Psoas muscle (tissue), 7 donors: ENCODE measurements at regions not wholly inside any gene's neighbourhood (a gene's known extent, or its start where the extent isn't known, plus 50 kb on each side); places are given as distances from the start of the nearest gene placed in this dataset.

Source experiments
- ATAC-seq, 4 donors: fragments of 200-7000 bp; cut with Tn5 transposase; one replicate each; pipeline ENCODE4 v1.9.1; 2020; ENCODE audit warnings: moderate library complexity in 3 of 4, mild to moderate bottlenecking in 2 of 4
- DNase-seq, 2 donors: peaks; one replicate each; pipeline ENCODE4 v3.0.0-alpha.2; 2020
- H3K27ac ChIP-seq: fragments of 200-600 bp; one replicate; pipeline ENCODE4 v1.8.0; 2022
- H3K27me3 ChIP-seq, 3 donors: fragments of 200-600 bp in 1 of 3; one replicate each; pipeline versions ENCODE4 v1.6.1 to v1.8.0; 2013 to 2022; ENCODE audit warnings: low read length in 2 of 3, mild to moderate bottlenecking in 2 of 3, moderate library complexity in 1 of 3; ENCODE audit not compliant: insufficient read depth in 3 of 3
- H3K36me3 ChIP-seq, 2 donors: fragments of 200-600 bp in 1 of 2; one replicate each; pipeline versions ENCODE4 v1.6.1 to v1.8.0; 2013 to 2022; ENCODE audit warnings: low read depth in 1 of 2, mild to moderate bottlenecking in 1 of 2, moderate library complexity in 1 of 2; ENCODE audit not compliant: insufficient read depth in 1 of 2
- H3K4me1 ChIP-seq: fragments of 200-600 bp; one replicate; pipeline ENCODE4 v1.8.0; 2022
- H3K4me3 ChIP-seq: fragments of 200-600 bp; one replicate; pipeline ENCODE4 v1.8.0; 2022; ENCODE audit warnings: mild to moderate bottlenecking
- H3K9me3 ChIP-seq: fragments of 200-600 bp; one replicate; pipeline ENCODE4 v1.8.0; 2022
- WGBS, 3 donors: extraction: QIAGEN DNeasy Blood & Tissue Kit; methylation state at CpG; one replicate each; pipeline versions ENCODE4 v1.1.6 to v1.1.7; 2013; 5-methylcytosine and 5-hydroxymethylcytosine counted together
- intact Hi-C, 2 donors: fragments of 100-400 bp; cut with DNase I; formaldehyde crosslinking; loops; one replicate each; pipeline versions ENCODE4 v1.11.0 to v1.14.2; 2022
- TF ChIP-seq, protein P1 (sequence below): fragments of 200-600 bp; IDR thresholded peaks from one replicate; pipeline ENCODE4 v1.8.0; 2022; ENCODE audit warnings: antibody characterized with exemption
- donor health status: healthy with polysubstance abuse.
- donor health status: DM: no; HTN: no; CAD: no; lungs with moderate emphysema.
- donor health status: Bipolar disorder and iron deficiency.
- donor health status: healthy.
- donor health status: DM: yes; HTN: yes; CAD: no.
- donor health status: DM: no; HTN: no; CAD: no.
- donor health status: DM: yes; HTN: yes; CAD: no.

DNA sequence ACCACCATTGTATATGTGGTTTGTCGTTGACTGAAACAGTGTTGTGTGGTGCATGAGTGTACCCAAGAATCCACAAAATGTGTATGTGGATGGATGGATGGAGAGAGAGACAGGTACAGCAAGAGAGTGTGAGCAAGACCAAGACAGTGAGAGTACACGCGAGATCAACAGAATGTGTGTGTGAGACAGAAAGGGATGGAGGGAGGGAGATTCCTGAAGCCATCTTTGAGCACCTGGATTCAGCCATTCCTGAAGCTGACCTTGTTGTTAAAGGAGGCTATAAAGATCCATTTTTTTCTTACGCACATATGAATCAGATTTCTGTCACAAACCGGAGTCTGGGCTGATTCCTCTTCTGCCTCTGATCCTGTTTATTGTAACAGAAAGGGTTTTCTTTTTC, 64.1 kb downstream of the TFAP2C start:
- Histone ChIP-seq H3K9me3 (no peaks in the 10 kb centered on the region), H3K4me1 (no peaks in the 10 kb centered on the region), H3K36me3 (no peaks in the 10 kb centered on the region), H3K4me3 (no peak overlapping the region), H3K27me3 (no peaks in the 10 kb centered on the region), H3K27ac (no peak overlapping the region)
- ATAC-seq (no peak), DNase-seq (no peak)
- WGBS, 3 donors: 91 to 96% (median 94%) methylated on average over 5 of the region's 5 CpGs
- intact Hi-C loops: no loop called here
- TF ChIP-seq, protein P1, sequence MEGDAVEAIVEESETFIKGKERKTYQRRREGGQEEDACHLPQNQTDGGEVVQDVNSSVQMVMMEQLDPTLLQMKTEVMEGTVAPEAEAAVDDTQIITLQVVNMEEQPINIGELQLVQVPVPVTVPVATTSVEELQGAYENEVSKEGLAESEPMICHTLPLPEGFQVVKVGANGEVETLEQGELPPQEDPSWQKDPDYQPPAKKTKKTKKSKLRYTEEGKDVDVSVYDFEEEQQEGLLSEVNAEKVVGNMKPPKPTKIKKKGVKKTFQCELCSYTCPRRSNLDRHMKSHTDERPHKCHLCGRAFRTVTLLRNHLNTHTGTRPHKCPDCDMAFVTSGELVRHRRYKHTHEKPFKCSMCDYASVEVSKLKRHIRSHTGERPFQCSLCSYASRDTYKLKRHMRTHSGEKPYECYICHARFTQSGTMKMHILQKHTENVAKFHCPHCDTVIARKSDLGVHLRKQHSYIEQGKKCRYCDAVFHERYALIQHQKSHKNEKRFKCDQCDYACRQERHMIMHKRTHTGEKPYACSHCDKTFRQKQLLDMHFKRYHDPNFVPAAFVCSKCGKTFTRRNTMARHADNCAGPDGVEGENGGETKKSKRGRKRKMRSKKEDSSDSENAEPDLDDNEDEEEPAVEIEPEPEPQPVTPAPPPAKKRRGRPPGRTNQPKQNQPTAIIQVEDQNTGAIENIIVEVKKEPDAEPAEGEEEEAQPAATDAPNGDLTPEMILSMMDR: no peak

DNA sequence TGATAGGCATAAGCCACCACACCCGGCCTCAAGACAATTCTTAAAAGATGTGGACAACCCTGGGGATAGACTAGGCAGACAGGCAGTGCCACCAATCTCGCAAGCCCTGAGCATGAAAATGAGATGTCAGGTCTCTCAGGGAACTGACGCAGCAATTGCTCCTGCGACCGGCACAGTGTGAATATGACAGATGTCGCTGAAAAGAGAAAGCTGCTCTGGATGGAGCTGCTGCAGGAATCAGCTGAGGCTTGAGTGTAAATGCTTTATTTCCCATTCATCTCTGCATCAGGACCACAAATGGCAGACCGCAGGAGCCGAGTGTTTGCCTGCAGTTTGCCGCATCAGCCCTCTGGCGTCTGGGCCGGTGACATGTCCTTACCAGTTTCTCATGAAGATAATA, 68.4 kb downstream of the TFAP2C start:
- intact Hi-C loops: no loop called here
- TF ChIP-seq, protein P1: no peak
- Histone ChIP-seq H3K36me3 (no peaks in the 10 kb centered on the region), H3K9me3 (no peaks in the 10 kb centered on the region), H3K4me1 (no peaks in the 10 kb centered on the region), H3K27me3 (no peaks in the 10 kb centered on the region), H3K4me3 (no peak overlapping the region), H3K27ac (no peak overlapping the region)
- ATAC-seq (no peak), DNase-seq (no peak)
- WGBS, 3 donors: 75 to 78% (median 76%) methylated on average over 11 of the region's 11 CpGs

DNA sequence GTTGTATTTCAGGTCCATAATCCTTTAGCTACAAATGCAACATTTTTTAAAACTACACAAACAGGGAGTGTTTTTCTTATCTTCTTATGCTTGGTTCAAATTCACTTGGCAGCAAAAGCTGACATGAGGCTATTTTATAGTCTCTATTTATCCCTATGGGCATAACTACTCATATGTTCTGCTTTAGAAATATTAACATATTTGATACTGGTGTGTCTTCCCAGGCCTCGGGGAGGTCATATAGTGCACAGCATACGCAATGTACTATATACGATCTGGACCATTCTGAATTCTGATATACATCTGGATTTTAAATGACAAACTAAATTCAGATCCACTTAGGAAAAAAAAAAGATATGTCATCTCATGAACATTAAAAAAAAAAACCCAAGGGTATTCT, 69.2 kb downstream of the TFAP2C start:
- no peaks in the 10 kb centered on the region for H3K9me3 ChIP-seq
- no peaks in the 10 kb centered on the region for H3K27me3 ChIP-seq
- no peak for ATAC-seq
- intact Hi-C loops: no loop called here
- no peak overlapping the region for H3K27ac ChIP-seq
- no peak overlapping the region for H3K4me3 ChIP-seq
- TF ChIP-seq, protein P1: no peak
- H3K4me1 ChIP-seq: no peaks in the 10 kb centered on the region
- 62 to 72% (median 70%) methylated on average over 3 of the region's 3 CpGs for WGBS, 3 donors
- no peak for DNase-seq
- H3K36me3 ChIP-seq: no peaks in the 10 kb centered on the region

DNA sequence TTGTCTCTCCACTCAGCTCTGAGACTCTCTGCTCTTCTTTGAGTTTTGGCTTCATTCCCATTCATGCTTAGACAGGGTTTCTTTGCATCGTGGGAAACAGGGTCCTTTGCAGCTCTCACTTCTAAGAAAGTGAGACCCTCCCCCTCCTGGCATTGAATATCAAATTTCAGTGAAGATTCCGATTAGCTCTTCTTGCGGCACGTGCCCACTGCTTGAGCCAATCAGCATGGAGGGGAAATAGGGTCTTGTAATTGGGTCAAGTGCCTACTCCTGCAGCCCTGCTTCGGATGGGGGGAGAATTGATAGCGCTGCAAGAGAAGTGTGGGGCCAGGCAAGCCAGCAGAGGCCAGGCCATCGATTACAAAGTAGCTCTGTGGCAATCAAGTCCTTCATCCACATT, 69.6 kb downstream of the TFAP2C start:
- H3K36me3 ChIP-seq: no peaks in the 10 kb centered on the region
- WGBS, 3 donors: 29 to 39% (median 36%) methylated on average over 7 of the region's 7 CpGs
- no peaks in the 10 kb centered on the region for H3K4me1 ChIP-seq
- no peaks in the 10 kb centered on the region for H3K27me3 ChIP-seq
- H3K27ac ChIP-seq: no peak overlapping the region
- no peak overlapping the region for H3K4me3 ChIP-seq
- intact Hi-C loops: no loop called here
- DNase-seq (no peak), ATAC-seq (no peak)
- TF ChIP-seq, protein P1: no peak
- no peaks in the 10 kb centered on the region for H3K9me3 ChIP-seq
